PC-9 (cell line): ENCODE measurements at regions not wholly inside any gene's neighbourhood (a gene's known extent, or its start where the extent isn't known, plus 50 kb on each side); places are given as distances from the start of the nearest gene placed in this dataset.

Experiments
- EZH2 ChIP-seq: fragments of 200-600 bp; sonication (generic); IDR thresholded peaks from 2 replicates; pipeline ENCODE4 v1.8.0; 2017; ENCODE audit warnings: antibody characterized with exemption, low read depth
- TF ChIP-seq, protein P1 (sequence below): fragments of 200-600 bp; sonication (generic); conservative IDR thresholded peaks from 2 replicates; pipeline ENCODE4 v1.6.1; 2017; ENCODE audit warnings: mixed run types, antibody characterized with exemption, mild to moderate bottlenecking, moderate library complexity

GRCh38 chr18:35782926-35783325 is 189.6 kb upstream of the RMP24 start:
- TF ChIP-seq, protein P1, sequence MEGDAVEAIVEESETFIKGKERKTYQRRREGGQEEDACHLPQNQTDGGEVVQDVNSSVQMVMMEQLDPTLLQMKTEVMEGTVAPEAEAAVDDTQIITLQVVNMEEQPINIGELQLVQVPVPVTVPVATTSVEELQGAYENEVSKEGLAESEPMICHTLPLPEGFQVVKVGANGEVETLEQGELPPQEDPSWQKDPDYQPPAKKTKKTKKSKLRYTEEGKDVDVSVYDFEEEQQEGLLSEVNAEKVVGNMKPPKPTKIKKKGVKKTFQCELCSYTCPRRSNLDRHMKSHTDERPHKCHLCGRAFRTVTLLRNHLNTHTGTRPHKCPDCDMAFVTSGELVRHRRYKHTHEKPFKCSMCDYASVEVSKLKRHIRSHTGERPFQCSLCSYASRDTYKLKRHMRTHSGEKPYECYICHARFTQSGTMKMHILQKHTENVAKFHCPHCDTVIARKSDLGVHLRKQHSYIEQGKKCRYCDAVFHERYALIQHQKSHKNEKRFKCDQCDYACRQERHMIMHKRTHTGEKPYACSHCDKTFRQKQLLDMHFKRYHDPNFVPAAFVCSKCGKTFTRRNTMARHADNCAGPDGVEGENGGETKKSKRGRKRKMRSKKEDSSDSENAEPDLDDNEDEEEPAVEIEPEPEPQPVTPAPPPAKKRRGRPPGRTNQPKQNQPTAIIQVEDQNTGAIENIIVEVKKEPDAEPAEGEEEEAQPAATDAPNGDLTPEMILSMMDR, result no peak
- TF ChIP-seq EZH2, result no peak
